GM12873 (cell line): ENCODE measurements at regions not wholly inside any gene's neighbourhood (a gene's known extent, or its start where the extent isn't known, plus 50 kb on each side); places are given as distances from the start of the nearest gene placed in this dataset.

Source experiments
- TF ChIP-seq, protein P1 (sequence below): IDR thresholded peaks from 2 replicates; pipeline ENCODE4 v1.5.1; 2012; ENCODE audit warnings: low read depth, mild to moderate bottlenecking, moderate library complexity, low read length, control low read depth; ENCODE audit not compliant: insufficient read depth; ENCODE audit errors: missing control alignments

GRCh38 chrX:47746446-47746845 lies 87.5 kb upstream of the UXT start:
- TF ChIP-seq, protein P1, sequence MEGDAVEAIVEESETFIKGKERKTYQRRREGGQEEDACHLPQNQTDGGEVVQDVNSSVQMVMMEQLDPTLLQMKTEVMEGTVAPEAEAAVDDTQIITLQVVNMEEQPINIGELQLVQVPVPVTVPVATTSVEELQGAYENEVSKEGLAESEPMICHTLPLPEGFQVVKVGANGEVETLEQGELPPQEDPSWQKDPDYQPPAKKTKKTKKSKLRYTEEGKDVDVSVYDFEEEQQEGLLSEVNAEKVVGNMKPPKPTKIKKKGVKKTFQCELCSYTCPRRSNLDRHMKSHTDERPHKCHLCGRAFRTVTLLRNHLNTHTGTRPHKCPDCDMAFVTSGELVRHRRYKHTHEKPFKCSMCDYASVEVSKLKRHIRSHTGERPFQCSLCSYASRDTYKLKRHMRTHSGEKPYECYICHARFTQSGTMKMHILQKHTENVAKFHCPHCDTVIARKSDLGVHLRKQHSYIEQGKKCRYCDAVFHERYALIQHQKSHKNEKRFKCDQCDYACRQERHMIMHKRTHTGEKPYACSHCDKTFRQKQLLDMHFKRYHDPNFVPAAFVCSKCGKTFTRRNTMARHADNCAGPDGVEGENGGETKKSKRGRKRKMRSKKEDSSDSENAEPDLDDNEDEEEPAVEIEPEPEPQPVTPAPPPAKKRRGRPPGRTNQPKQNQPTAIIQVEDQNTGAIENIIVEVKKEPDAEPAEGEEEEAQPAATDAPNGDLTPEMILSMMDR: no peak

- TF ChIP-seq, protein P1: no peak
Measured at GRCh38 chrX:47745416-47745815, 86.4 kb upstream of the UXT start.

DNA sequence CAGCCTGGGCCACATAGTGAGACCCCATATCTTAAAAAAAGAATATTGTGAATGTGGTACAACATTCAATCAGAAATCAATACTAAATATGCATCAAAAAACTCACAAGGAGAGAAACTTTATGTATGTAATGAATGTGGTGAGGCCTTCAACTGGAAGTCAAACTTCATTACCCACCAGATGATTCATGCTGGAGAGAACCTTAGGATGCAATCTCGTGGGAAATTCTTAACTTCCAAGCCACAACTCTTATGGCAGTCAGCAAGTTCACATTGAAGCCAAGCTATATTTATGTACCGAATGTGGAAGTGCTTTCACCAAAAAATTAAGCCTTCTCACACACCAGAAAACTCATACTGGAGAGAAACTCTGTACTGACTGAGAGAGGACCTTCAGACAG lies 84.5 kb upstream of the UXT start:
- TF ChIP-seq, protein P1: no peak

DNA sequence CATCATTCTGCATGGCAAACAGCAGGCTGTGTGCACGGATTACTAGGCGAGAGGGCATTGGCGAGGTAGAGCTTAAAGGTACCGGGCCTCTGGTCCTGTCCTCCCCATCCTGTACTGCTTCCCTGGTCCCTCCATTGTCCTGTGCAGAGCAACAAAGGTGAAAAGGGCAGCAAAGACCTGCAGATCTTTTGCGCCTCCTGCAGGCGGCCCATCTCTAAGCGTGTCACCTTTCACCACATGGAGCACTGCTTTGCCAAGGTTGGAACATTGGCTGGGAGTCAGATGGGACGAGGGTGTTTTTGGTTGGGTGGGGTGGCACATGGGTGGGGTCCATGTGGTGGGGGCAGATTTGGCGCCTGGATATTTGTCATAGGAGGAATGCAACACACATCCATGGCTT lies 64.7 kb upstream of the UXT start:
- TF ChIP-seq, protein P1: peak; percentile 39

DNA sequence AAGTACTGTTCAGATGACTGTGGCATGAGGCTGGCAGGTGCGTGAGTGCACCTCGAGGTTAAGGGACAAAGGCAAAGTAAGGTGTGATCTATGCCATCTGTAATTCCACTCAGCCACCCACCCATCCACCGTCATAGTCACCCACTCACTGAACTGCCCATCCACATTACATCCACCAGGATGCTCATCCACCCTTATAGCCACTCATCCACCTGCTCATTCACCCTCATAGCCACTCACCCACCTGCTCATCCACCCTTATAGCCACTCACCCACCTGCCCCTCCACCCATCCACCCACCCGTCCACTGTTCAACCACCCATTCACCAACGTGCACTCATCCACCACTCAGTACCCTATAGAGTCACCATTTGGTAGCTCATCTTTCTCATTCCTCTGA lies 64.1 kb upstream of the UXT start:
- TF ChIP-seq, protein P1: no peak

- TF ChIP-seq, protein P1: no peak
Measured at GRCh38 chrX:47722260-47722659, 63.3 kb upstream of the UXT start.

- TF ChIP-seq, protein P1: no peak
Measured at GRCh38 chrX:47710252-47710651, 51.3 kb upstream of the UXT start.
